H1 (cell line): ENCODE measurements at regions not wholly inside any gene's neighbourhood (a gene's known extent, or its start where the extent isn't known, plus 50 kb on each side); places are given as distances from the start of the nearest gene placed in this dataset.

Source experiments
- CTCF ChIA-PET: fragments of 300-600 bp; sonication (Branson Sonifier 250); formaldehyde crosslinking; loops from one replicate; lab custom pipeline; 2021; ENCODE audit not compliant: partially characterized antibody; lab: Charles Lee
- POLR2A ChIA-PET: fragments of 300-600 bp; sonication (Branson Sonifier 250); formaldehyde crosslinking; loops from one replicate; lab custom pipeline; 2021; ENCODE audit warnings: inconsistent platforms; ENCODE audit not compliant: partially characterized antibody; lab: Charles Lee
- DNase-seq, 2 experiments: peaks; one replicate each; pipeline versions ENCODE4 v3.0.0 to v3.0.0-alpha.2; 2010 to 2022; ENCODE audit warnings: low spot score in 2 of 2, low read depth in 1 of 2, mixed read lengths in 1 of 2
- FAIRE-seq: peaks from 2 replicates; lab custom pipeline; 2011; peaks lifted over from hg19 to GRCh38; lab: Jason Lieb, UNC
- H2AFZ ChIP-seq: 2 replicates; pipeline ENCODE4 v1.8.1; 2012; ENCODE audit warnings: low read length, inconsistent platforms
- H2AK5ac ChIP-seq: 2 replicates; pipeline ENCODE4 v1.6.1; 2013; ENCODE audit warnings: low read depth, low read length
- H2BK120ac ChIP-seq: replicated peaks from 2 replicates; pipeline ENCODE3; 2013; ENCODE audit warnings: low read depth, low read length, inconsistent platforms
- H2BK12ac ChIP-seq: 2 replicates; pipeline ENCODE4 v1.6.1; 2013; ENCODE audit warnings: low read depth, low read length
- H2BK15ac ChIP-seq: 2 replicates; pipeline ENCODE4 v1.6.1; 2013; ENCODE audit warnings: low read length
- H2BK20ac ChIP-seq: 2 replicates; pipeline ENCODE4 v1.6.1; 2013; ENCODE audit warnings: low read length
- H2BK5ac ChIP-seq: 2 replicates; pipeline ENCODE4 v1.6.1; 2013; ENCODE audit warnings: low read depth, low read length
- H3K14ac ChIP-seq: 2 replicates; pipeline ENCODE4 v1.6.1; 2013; ENCODE audit warnings: inconsistent platforms; ENCODE audit not compliant: insufficient read length
- H3K18ac ChIP-seq: 2 replicates; pipeline ENCODE4 v1.6.1; 2013; ENCODE audit warnings: low read length; ENCODE audit errors: extremely low read depth
- H3K23ac ChIP-seq: 2 replicates; pipeline ENCODE4 v1.6.1; 2013; ENCODE audit warnings: inconsistent platforms; ENCODE audit not compliant: insufficient read length
- H3K23me2 ChIP-seq: 2 replicates; pipeline ENCODE4 v1.6.1; 2013; ENCODE audit warnings: low read depth, low read length
- H3K27ac ChIP-seq: 2 replicates; pipeline ENCODE4 v1.6.1; 2011; ENCODE audit warnings: low read depth, low read length, inconsistent platforms
- H3K27me3 ChIP-seq, 4 experiments: replicated peaks in 1 of 4; 1 replicate in 1 of 4; 2 replicates in 3 of 4; pipeline versions ENCODE4 v1.6.1 to v1.8.1; 2011 to 2013; ENCODE audit warnings: low read length in 3 of 4, mild to moderate bottlenecking in 3 of 4, inconsistent platforms in 2 of 4, mixed read lengths in 2 of 4, moderate library complexity in 1 of 4; ENCODE audit not compliant: control insufficient read depth in 3 of 4, insufficient read depth in 3 of 4; ENCODE audit errors: extremely low read depth in 1 of 4
- H3K36me3 ChIP-seq, 4 experiments: 2 replicates each; pipeline versions ENCODE4 v1.6.1 to v1.8.1; 2011 to 2013; ENCODE audit warnings: mild to moderate bottlenecking in 4 of 4, low read length in 3 of 4, moderate library complexity in 2 of 4, control low read depth in 1 of 4, inconsistent platforms in 1 of 4; ENCODE audit not compliant: insufficient read depth in 4 of 4, control insufficient read depth in 2 of 4
- H3K4ac ChIP-seq: replicated peaks from 2 replicates; pipeline ENCODE3; 2013; ENCODE audit warnings: low read length, low read depth, mixed read lengths, inconsistent platforms; ENCODE audit not compliant: insufficient read length
- H3K4me1 ChIP-seq, 4 experiments: replicated peaks in 1 of 4; 1 replicate in 1 of 4; 2 replicates in 3 of 4; pipeline versions ENCODE4 v1.6.1 to v1.8.1; 2011 to 2013; ENCODE audit warnings: low read length in 3 of 4, inconsistent platforms in 2 of 4, mixed read lengths in 1 of 4; ENCODE audit not compliant: insufficient read depth in 4 of 4, control insufficient read depth in 3 of 4
- H3K4me2 ChIP-seq, 2 experiments: 2 replicates each; pipeline versions ENCODE4 v1.6.1 to v1.8.1; 2011 to 2013; ENCODE audit warnings: low read depth in 2 of 2, low read length in 2 of 2, control low read depth in 1 of 2, inconsistent platforms in 1 of 2, mild to moderate bottlenecking in 1 of 2; ENCODE audit not compliant: insufficient read depth in 1 of 2
- H3K4me3 ChIP-seq, 4 experiments: fragments of 200-600, 300-600 bp in 1 of 4; sonication (generic), shearing (Covaris generic), sonication (Bioruptor Twin) in 1 of 4; 2 replicates each; pipeline versions ENCODE4 v1.5.1 to v1.8.1; 2011 to 2016; ENCODE audit warnings: low read length in 4 of 4, low read depth in 3 of 4, control low read depth in 2 of 4, inconsistent platforms in 2 of 4, mild to moderate bottlenecking in 2 of 4, mixed read lengths in 1 of 4, moderate library complexity in 1 of 4; ENCODE audit not compliant: insufficient read depth in 2 of 4; ENCODE audit errors: extremely low read depth in 1 of 4
- H3K56ac ChIP-seq: replicated peaks from 2 replicates; pipeline ENCODE3; 2013; ENCODE audit warnings: low read depth, mild to moderate bottlenecking, mixed read lengths, low read length, inconsistent platforms; ENCODE audit not compliant: insufficient read length
- H3K79me1 ChIP-seq: 2 replicates; pipeline ENCODE4 v1.6.1; 2013; ENCODE audit warnings: low read depth, low read length, control low read depth
- H3K79me2 ChIP-seq, 2 experiments: 2 replicates each; pipeline versions ENCODE4 v1.6.1 to v1.8.1; 2012 to 2013; ENCODE audit warnings: low read length in 2 of 2, mild to moderate bottlenecking in 2 of 2, inconsistent platforms in 1 of 2; ENCODE audit not compliant: insufficient read depth in 2 of 2, control insufficient read depth in 1 of 2
- H3K9ac ChIP-seq, 4 experiments: replicated peaks in 1 of 4; 1 replicate in 1 of 4; 2 replicates in 3 of 4; pipeline versions ENCODE4 v1.6.1 to v1.8.1; 2011 to 2013; ENCODE audit warnings: low read depth in 3 of 4, low read length in 3 of 4, control low read depth in 2 of 4, mild to moderate bottlenecking in 2 of 4, moderate library complexity in 2 of 4, inconsistent platforms in 1 of 4; ENCODE audit errors: extremely low read depth in 1 of 4
- H3K9me3 ChIP-seq, 2 experiments: 2 replicates each; pipeline versions ENCODE4 v1.6.1 to v1.8.1; 2012 to 2013; ENCODE audit warnings: mild to moderate bottlenecking in 2 of 2, moderate library complexity in 2 of 2, control low read depth in 1 of 2, inconsistent platforms in 1 of 2, low read depth in 1 of 2, low read length in 1 of 2, mixed read lengths in 1 of 2; ENCODE audit not compliant: insufficient read depth in 2 of 2
- H4K20me1 ChIP-seq, 2 experiments: replicated peaks in 1 of 2; 2 replicates each; pipeline versions ENCODE3 to v1.8.1; 2011 to 2013; ENCODE audit warnings: inconsistent platforms in 2 of 2, low read length in 2 of 2, mild to moderate bottlenecking in 1 of 2; ENCODE audit not compliant: insufficient read depth in 2 of 2, control insufficient read depth in 1 of 2
- H4K5ac ChIP-seq: 2 replicates; pipeline ENCODE4 v1.6.1; 2013; ENCODE audit warnings: low read length, low read depth, mixed read lengths, inconsistent platforms; ENCODE audit not compliant: insufficient read length
- H4K8ac ChIP-seq: 2 replicates; pipeline ENCODE4 v1.8.0; 2013; ENCODE audit warnings: mild to moderate bottlenecking, moderate library complexity, low read length, inconsistent platforms; ENCODE audit not compliant: insufficient read depth; ENCODE audit errors: extremely low read depth
- H4K91ac ChIP-seq: replicated peaks from 2 replicates; pipeline ENCODE3; 2013; ENCODE audit warnings: low read length, mixed read lengths, inconsistent platforms; ENCODE audit not compliant: insufficient read length
- BCL11A ChIP-seq, 2 experiments: IDR thresholded peaks; one replicate each; pipeline ENCODE4 v1.6.1; 2011; ENCODE audit warnings: low read depth in 2 of 2, low read length in 2 of 2, mild to moderate bottlenecking in 2 of 2
- CBX5 ChIP-seq: fragments of 300-800, 300-1000 bp; sonication (generic); IDR thresholded peaks from 2 replicates; pipeline ENCODE4 v1.7.1; 2016; ENCODE audit warnings: antibody characterized with exemption, low read length, low read depth
- EGR1 ChIP-seq: IDR thresholded peaks from 2 replicates; pipeline ENCODE4 v1.6.1; 2011; ENCODE audit warnings: low read depth, low read length, borderline replicate concordance
- EP300 ChIP-seq, 2 experiments: IDR thresholded peaks; 1 replicate in 1 of 2; 2 replicates in 1 of 2; pipeline ENCODE4 v1.6.1; 2011 to 2012; ENCODE audit warnings: low read depth in 2 of 2, low read length in 2 of 2, mild to moderate bottlenecking in 2 of 2, borderline replicate concordance in 1 of 2, inconsistent platforms in 1 of 2, moderate library complexity in 1 of 2
- HDAC2 ChIP-seq, 2 experiments: fragments of 300-600 bp in 1 of 2; sonication (generic) in 1 of 2; IDR thresholded peaks; 2 replicates each; pipeline ENCODE4 v1.6.1; 2011 to 2012; ENCODE audit warnings: low read depth in 2 of 2, low read length in 2 of 2, mild to moderate bottlenecking in 2 of 2, moderate library complexity in 2 of 2, borderline replicate concordance in 1 of 2, inconsistent platforms in 1 of 2
- JUND ChIP-seq: IDR thresholded peaks from 2 replicates; pipeline ENCODE4 v1.6.1; 2011; ENCODE audit warnings: mild to moderate bottlenecking, improper control_type of control experiment, low read length
- MAFK ChIP-seq: IDR thresholded peaks from 2 replicates; pipeline ENCODE4 v1.6.1; 2012; ENCODE audit warnings: low read depth, mild to moderate bottlenecking, improper control_type of control experiment, low read length
- NANOG ChIP-seq: IDR thresholded peaks from 2 replicates; pipeline ENCODE4 v1.6.1; 2011; ENCODE audit warnings: low read length, low read depth, mild to moderate bottlenecking, inconsistent platforms; ENCODE audit not compliant: insufficient read depth, poor library complexity, severe bottlenecking
- NRF1 ChIP-seq: IDR thresholded peaks from 2 replicates; pipeline ENCODE4 v1.6.1; 2011; ENCODE audit warnings: mild to moderate bottlenecking, low read depth, low read length, improper control_type of control experiment
- POLR2A ChIP-seq, 2 experiments: IDR thresholded peaks; 1 replicate in 1 of 2; 2 replicates in 1 of 2; pipeline ENCODE4 v1.6.1; 2011; ENCODE audit warnings: low read depth in 2 of 2, low read length in 2 of 2, mild to moderate bottlenecking in 2 of 2; ENCODE audit errors: control extremely low read depth in 1 of 2
- RFX5 ChIP-seq: IDR thresholded peaks from 2 replicates; pipeline ENCODE4 v1.6.1; 2011; ENCODE audit warnings: low read depth, low read length, improper control_type of control experiment, borderline replicate concordance
- SAP30 ChIP-seq: fragments of 300-600 bp; sonication (generic); IDR thresholded peaks from 2 replicates; pipeline ENCODE4 v1.7.1; 2012; ENCODE audit warnings: low read length, moderate library complexity, mild to moderate bottlenecking, inconsistent platforms; ENCODE audit not compliant: insufficient read depth, insufficient replicate concordance
- SIN3A ChIP-seq, 2 experiments: IDR thresholded peaks in 1 of 2; conservative IDR thresholded peaks in 1 of 2; 2 replicates each; pipeline ENCODE4 v1.6.1; 2011 to 2012; ENCODE audit warnings: low read length in 2 of 2, improper control_type of control experiment in 1 of 2, low read depth in 1 of 2, mild to moderate bottlenecking in 1 of 2
- SUZ12 ChIP-seq: fragments of 200-600 bp; sonication (generic); IDR thresholded peaks from 2 replicates; pipeline ENCODE4 v1.6.1; 2012; ENCODE audit warnings: mild to moderate bottlenecking, inconsistent platforms, low read length, moderate library complexity, mixed read lengths
- TCF12 ChIP-seq: IDR thresholded peaks from 2 replicates; pipeline ENCODE4 v1.6.1; 2011; ENCODE audit warnings: low read depth, mild to moderate bottlenecking, low read length
- WGBS, 2 experiments: shearing (Covaris generic) in 1 of 2; methylation state at CpG; one replicate each; pipeline versions ENCODE4 v1.1.6 to v1.1.7; 2013 to 2015; ENCODE audit warnings: low lambda C conversion rate in 2 of 2, mixed read lengths in 2 of 2, inconsistent platforms in 1 of 2, low coverage in 1 of 2, missing lambda C conversion rate in 1 of 2; ENCODE audit not compliant: insufficient replicate concordance in 2 of 2, insufficient coverage in 1 of 2, insufficient read length in 1 of 2; ENCODE audit errors: extremely low coverage in 1 of 2, missing lambda C conversion rate in 1 of 2; 5-methylcytosine and 5-hydroxymethylcytosine counted together

- H3K27me3 ChIP-seq = no peaks in the 10 kb centered on the region
- no peak overlapping the region for H3K4ac ChIP-seq
- no peak overlapping the region for H3K27ac ChIP-seq
- H3K79me2 ChIP-seq = no peaks in the 10 kb centered on the region
- POLR2A ChIA-PET = no interaction called here
- no peaks in the 10 kb centered on the region for H4K20me1 ChIP-seq
- H3K36me3 ChIP-seq = no peaks in the 10 kb centered on the region; a peak in 1 of 8 replicates
- no peak overlapping the region for H3K4me2 ChIP-seq
- no peak for DNase-seq
- H3K56ac ChIP-seq = no peak overlapping the region
- H3K9ac ChIP-seq = no peak overlapping the region
- H4K8ac ChIP-seq = no peak overlapping the region
- no peak overlapping the region for H4K91ac ChIP-seq
- no peak overlapping the region for H2AK5ac ChIP-seq
- 88% methylated on average over 2 of the region's 2 CpGs; no CpG with 5 or more reads in 1 of the 2 experiments for WGBS, 2 experiments
- CTCF ChIA-PET = no interaction called here
- no peak overlapping the region for H3K4me3 ChIP-seq
- no peak overlapping the region for H2BK12ac ChIP-seq
- no peaks in the 10 kb centered on the region for H3K23me2 ChIP-seq
- no peaks in the 10 kb centered on the region for H3K9me3 ChIP-seq
- no peak overlapping the region for H3K14ac ChIP-seq
- no peak overlapping the region for H4K5ac ChIP-seq
- no peak overlapping the region for H2BK15ac ChIP-seq
- no peak overlapping the region for H3K18ac ChIP-seq
- H3K23ac ChIP-seq = no peak overlapping the region
- FAIRE-seq = no peak
- no peak for TF ChIP-seq SIN3A (conservative IDR thresholded peaks at IDR 0.05 in 1 of 2, IDR thresholded peaks at IDR 0.05 in 1 of 2; ENCODE audit: low read depth in 1 of 2, low read length in 2 of 2)
- TF ChIP-seq JUND = no peak
- TF ChIP-seq NANOG = no peak
- no peak for TF ChIP-seq MAFK
- TF ChIP-seq BCL11A (IDR thresholded peaks at IDR 0.05; ENCODE audit: low read depth in 2 of 2, low read length in 2 of 2) = no peak
- no peak for TF ChIP-seq EGR1
- no peak for TF ChIP-seq CBX5
- no peak for TF ChIP-seq SUZ12
- TF ChIP-seq NRF1 = no peak
- no peak for TF ChIP-seq TCF12
- TF ChIP-seq HDAC2 (IDR thresholded peaks at IDR 0.05; ENCODE audit: borderline replicate concordance in 1 of 2, low read depth in 2 of 2, low read length in 2 of 2) = no peak
- no peak for TF ChIP-seq RFX5
- no peak for TF ChIP-seq POLR2A (IDR thresholded peaks at IDR 0.05; ENCODE audit: control extremely low read depth in 1 of 2, low read depth in 2 of 2, low read length in 2 of 2)
- TF ChIP-seq SAP30 = no peak
- TF ChIP-seq EP300 (IDR thresholded peaks at IDR 0.05; ENCODE audit: borderline replicate concordance in 1 of 2, low read depth in 2 of 2, low read length in 2 of 2) = no peak
- no peak overlapping the region for H2BK5ac ChIP-seq
- H3K79me1 ChIP-seq = no peaks in the 10 kb centered on the region
- H2BK20ac ChIP-seq = no peak overlapping the region
- H2BK120ac ChIP-seq = no peak overlapping the region
- 0 out of 2 replicates have a peak overlapping the region, but pooled peaks have one; percentile 45 for H2AFZ ChIP-seq
- no peaks in the 10 kb centered on the region for H3K4me1 ChIP-seq
Observed at GRCh38 chr11:37450613-37451012, 852.6 kb upstream of the RAG2 start.
